ENCODE measurements at regions not wholly inside any gene's neighbourhood (a gene's known extent, or its start where the extent isn't known, plus 50 kb on each side); places are given as distances from the start of the nearest gene placed in this dataset.

DNA sequence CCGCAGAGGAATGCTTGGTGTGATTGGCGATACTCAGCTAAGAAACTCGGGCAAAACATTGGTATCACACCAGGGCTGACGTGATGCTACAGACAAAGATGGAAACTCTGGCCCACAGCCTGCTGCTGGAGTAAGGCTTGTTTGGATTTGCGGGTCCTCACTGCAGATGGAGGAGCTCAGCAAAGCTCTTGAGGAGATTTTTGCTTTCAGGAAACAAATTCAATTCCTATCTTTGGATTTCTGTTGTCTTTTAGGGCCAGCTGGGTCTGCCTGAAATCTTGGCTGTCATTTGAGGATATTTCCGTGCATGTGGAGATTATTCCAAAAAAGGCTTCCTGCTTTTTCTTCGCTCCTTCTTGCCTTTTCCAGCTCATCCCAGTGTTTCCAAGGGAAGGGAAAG is 475.8 kb downstream of the TSN start (continued):
- TF ChIP-seq SAP30 (IDR thresholded peaks at IDR 0.05; ENCODE audit: insufficient read depth, insufficient replicate concordance, low read length) (no peak), MAFK (IDR thresholded peaks at IDR 0.05; ENCODE audit: low read depth, low read length) (no peak), ASH2L (IDR thresholded peaks at IDR 0.05; ENCODE audit: low read length) (no peak), EGR1 (IDR thresholded peaks at IDR 0.05; ENCODE audit: borderline replicate concordance, low read depth, low read length) (no peak), BRCA1 (IDR thresholded peaks at IDR 0.05; ENCODE audit: low read depth, low read length) (no peak), TAF7 (optimal IDR thresholded peaks at IDR 0.05; ENCODE audit: borderline replicate concordance, low read depth, low read length) (no peak)
- TF ChIP-seq, protein P1, sequence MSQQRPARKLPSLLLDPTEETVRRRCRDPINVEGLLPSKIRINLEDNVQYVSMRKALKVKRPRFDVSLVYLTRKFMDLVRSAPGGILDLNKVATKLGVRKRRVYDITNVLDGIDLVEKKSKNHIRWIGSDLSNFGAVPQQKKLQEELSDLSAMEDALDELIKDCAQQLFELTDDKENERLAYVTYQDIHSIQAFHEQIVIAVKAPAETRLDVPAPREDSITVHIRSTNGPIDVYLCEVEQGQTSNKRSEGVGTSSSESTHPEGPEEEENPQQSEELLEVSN (IDR thresholded peaks at IDR 0.05), result no peak
